ENCODE measurements at regions not wholly inside any gene's neighbourhood (a gene's known extent, or its start where the extent isn't known, plus 50 kb on each side); places are given as distances from the start of the nearest gene placed in this dataset.
"Not testable (repeated sequence)": the region's sequence is repeated elsewhere in the genome, so short reads cannot be mapped to it uniquely, and the experiment has no call there.

DNA sequence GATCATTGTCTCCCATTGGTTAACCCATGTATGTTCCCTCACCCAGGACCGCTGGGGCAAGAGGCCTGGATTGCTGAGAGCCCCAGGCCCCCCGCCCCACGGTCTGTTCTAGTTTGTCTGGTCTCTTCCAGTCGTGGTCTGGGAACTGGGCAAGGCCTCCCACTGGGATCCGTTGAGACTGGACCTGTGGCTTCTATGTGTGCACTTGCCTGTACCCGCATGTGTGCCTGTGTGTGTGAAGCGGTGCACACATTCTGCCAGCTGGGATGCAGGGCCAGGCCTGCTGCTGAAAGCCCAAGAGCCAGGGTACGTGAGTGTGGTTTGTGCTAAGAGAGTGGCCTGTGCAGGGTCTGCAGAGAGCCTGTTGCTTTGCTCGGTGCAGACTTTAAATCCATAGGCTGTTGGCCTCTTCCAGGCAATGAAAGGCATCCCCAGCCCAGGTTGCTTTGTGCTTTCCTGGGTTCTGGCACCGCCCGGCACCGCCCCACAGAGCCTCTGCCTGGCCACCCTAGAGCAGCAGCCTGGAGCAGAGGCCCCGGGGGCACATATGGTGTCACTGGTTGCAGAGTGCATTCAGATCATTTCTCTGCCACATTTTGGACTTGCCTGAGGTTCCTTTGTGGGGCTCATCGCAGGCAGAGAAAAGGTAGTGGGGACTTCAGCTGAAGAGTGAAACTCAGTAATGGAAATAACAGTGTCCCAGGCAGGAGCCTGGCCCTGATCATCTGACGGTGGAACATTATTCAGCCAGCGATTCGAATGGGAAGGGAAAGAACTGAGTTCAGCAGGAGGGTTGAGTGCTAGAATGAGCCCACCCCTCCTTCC, 215.5 kb downstream of the GLRX3 start:
- DNase-seq (ENCODE audit: low read depth) = no peak

DNA sequence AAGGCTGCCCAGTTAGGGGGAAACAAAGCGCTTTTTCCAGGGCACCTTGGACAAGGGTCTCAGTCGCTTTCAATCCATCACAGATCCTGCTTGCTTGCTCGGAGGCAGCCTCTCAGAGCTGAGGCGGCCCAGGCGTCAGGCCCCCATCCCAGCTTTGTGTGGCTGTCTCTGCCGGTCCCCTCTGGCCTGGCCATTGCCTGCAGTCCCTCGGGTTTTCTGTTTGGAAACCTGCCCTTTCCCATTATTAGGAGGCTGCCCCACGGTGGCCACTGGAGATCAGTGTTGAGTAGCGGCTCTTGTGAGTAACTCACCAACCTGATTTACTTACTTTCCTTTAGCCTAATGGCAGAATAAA, 216.1 kb downstream of the GLRX3 start:
- no peak for DNase-seq (ENCODE audit: low read depth)

GRCh38 chr10:130353928-130354572, 217.9 kb downstream of the GLRX3 start:
- no peak for DNase-seq (ENCODE audit: low read depth)

DNA sequence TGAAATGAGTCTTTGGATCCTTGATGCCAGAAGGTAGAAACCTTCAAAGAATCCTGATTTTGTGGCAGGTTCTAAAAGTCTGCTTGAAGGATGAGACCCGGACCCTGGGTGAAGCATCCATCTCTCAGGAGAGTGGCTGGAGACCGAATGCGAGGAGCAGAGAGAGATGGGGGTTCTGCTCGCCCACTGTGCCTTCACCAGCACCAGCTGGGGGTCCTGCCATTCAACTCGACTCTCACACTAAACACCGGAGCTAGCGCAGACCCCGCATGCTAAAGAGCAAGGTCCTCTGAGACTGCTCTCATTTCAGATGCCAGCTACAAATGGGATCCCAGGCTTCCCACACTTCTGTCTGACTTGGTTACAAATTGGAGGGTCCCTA, 218.4 kb downstream of the GLRX3 start:
- no peak for DNase-seq (ENCODE audit: low read depth)

DNA sequence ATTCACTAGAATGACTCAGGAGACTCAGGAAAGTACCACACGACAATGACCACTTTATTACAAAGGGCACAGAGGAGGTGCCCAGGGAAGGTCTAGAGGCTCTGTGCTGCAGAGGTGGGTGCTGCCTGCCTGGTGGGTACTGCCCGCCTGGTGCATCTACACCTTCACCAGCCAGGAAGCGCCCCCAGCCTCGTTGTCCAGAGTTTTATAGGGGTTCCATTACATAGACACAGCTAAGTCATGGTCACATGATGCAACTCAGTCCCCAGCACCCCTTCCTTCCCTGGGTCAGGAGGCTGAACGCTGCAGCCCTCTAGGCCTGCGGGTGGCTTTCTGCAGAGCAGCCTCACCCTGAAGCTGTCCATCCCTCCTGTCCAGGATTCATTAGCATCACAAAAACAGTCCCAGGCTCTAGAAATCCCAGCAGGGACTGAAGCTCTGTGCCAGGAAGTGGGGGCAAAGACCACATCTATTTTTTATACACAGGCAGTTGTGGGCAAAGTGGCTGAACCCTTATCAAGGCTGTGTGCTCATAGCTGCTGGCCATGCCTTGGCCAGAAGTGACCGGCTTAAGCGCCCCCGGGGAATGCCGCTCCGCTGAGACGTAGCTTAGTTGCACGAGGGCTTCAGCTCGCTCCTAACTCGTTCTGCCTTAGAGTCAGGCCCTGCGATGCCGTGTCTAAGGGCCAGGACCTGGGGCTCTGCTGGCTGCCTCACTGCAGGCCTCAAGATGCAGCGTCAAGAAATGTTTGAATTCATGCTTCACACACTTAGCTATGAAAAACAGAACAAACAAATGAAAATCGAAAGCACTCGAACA, 219.0 kb downstream of the GLRX3 start:
- DNase-seq (ENCODE audit: low read depth) = no peak

GRCh38 chr10:130356429-130356828, 220.2 kb downstream of the GLRX3 start:
- not testable (repeated sequence) for DNase-seq (ENCODE audit: low read depth)

DNA sequence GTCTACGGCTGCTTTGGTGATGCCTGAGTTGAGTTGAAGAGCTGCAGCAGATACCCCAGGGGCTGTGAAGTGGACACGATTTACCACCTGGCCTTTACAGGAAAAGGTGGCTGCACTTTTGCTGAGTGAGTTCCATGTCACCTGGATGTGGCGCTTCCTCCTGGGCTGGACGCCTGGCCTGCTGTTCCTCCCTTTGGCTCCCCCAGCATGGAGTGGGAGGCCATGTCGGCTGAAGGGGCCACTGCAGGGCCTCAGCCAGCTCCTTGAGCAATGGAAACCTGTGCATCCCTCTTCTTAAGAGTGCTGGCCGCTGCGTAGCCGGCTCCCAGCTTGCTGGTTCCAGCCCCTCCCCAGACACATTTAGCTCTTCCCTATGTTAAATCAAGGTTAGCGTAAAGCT, 221.0 kb downstream of the GLRX3 start:
- no peak for DNase-seq (ENCODE audit: low read depth)

DNA sequence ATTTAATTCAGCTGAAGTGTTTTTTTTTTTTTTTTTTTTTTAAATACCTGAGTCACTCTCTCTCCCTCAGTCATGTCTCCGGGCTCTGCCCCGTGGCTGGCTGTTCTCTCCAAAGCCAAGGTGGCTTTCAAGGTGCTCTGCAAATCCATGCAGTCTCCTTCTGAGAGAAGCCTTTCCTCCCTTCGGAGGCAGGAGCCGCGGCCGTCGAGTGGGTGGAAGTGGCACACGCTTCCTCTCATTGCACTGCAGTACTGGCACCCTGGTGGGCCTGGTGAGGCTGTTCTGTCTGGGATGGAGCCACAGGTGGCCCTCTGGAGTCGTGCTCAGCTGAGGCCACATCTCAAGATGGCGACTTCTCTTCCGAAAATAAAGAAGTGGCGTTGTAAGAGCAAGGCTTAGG, 221.8 kb downstream of the GLRX3 start:
- no peak for DNase-seq (ENCODE audit: low read depth)

GRCh38 chr10:130358981-130359650, 222.9 kb downstream of the GLRX3 start:
- no peak for DNase-seq (ENCODE audit: low read depth)

DNA sequence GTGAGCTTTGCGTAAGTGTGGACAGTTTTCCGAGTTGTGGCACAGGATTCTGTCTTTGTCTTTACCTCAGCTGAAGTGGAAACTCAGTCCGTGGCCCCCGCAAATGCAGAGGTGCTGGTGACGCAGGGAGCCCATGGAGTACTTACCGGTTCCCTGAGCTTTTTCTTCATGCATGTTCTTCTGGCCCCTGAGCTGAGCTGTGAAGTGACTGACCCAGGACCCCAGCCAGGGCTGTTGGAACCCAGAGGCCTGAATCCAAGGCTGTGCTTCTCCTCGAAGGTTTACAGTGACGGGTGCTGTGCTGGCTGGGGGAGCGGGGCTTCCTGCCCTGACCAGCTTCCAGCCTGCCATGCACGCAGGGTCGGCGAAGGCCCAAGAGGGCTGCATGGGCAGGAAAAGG, 223.5 kb downstream of the GLRX3 start:
- no peak for DNase-seq (ENCODE audit: low read depth)

GRCh38 chr10:130360826-130361311, 224.7 kb downstream of the GLRX3 start:
- DNase-seq (ENCODE audit: low read depth) = no peak

DNA sequence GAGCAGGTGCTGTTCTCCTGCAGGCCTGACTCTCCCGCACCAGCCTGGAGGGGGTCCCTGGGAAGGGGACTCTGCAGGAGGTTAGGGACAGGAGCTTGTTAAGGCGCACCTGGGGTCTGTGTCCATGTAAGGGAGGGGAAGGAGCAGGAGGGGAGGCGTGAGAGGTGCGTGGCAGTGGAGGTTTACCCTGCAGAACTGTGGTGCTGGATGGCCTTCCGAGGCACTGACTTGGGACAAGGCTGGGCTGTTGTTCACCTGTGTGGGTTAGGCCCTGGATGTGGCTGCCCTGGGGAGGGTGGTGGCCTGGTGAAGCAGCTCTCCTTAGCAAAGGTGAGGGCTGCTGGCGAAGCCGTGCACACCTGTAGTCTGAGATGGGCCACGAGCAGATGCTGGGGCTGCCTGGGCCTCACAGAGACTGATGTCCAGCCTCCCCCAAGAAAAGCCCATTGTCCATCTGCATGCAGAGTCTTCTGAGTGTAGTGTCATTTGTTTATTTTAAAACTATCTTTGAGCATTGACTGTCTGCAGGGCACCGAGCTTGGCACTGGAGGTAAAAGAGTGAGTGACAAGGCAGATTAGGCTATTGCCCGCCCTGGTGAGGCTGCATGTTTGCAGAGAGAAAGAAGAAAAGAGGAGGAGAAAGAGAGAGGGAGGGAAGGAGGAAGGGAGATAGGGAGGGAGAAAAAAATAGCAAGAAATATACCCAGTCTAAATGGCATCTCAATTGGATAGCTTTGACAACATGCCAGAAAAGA, 225.3 kb downstream of the GLRX3 start:
- DNase-seq (ENCODE audit: low read depth) = no peak

DNA sequence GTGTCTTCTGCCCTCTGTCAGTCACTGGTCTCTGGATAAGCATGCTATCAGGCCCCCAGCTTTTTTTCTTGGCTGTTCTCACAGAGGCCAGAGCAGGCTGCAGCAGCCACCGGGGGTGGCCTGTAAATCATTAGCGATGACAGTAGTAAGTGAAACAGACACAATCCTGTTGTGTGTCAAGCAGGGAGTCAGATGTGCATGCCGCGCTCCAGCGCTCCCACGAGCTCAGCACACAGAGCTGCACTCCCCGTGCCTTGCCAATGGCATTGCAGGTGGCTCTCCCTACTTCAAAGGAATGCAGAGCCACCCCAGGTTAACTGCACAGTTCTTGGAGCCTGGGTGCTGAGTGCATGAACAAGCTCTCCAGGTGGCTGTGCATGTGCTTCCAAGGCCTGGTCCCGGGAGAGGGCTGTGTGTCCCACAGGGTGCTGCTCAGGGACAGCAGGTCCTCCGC, 226.1 kb downstream of the GLRX3 start:
- no peak for DNase-seq (ENCODE audit: low read depth)

GRCh38 chr10:130363051-130363450, 226.9 kb downstream of the GLRX3 start:
- no peak for DNase-seq (ENCODE audit: low read depth)

GRCh38 chr10:130363899-130364445, 227.8 kb downstream of the GLRX3 start:
- DNase-seq (ENCODE audit: low read depth) = no peak

DNA sequence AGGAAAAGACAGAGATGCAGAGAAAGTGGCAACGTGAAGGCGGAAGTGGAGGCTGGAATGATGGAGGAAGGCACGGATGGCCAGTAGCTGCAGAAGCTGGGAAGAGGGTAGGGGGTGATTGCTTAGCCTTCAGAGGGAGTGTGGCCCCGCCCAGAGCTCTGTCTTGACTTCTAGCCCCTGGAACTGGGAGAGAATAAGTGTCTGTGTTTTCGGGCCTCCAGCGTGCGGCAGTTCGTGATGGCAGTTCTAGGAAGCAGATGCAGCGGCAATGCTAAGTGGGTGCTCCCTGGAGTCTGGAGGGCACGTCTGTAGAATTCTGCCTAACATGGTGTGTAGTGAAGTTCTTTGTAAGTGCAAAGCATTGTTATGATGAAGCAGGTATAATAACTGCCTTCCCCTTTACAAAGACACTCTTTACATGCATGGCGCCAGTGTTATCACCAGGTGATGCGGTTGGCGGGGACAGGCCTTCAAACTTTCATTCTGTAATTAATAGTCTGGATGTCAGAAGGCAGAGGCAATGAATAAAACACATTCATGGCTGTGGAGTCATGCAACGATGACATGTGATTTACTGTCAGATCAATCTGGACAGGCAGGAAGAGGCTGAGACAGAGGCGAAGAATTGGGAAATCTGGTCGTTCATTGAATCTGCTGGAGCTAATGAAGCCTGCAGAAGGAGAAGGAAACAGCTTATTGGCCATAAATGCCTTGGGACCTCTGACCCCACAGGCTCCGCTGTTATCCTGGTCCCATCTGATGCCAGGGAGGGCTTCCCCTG, 228.6 kb downstream of the GLRX3 start:
- DNase-seq (ENCODE audit: low read depth) = no peak

DNA sequence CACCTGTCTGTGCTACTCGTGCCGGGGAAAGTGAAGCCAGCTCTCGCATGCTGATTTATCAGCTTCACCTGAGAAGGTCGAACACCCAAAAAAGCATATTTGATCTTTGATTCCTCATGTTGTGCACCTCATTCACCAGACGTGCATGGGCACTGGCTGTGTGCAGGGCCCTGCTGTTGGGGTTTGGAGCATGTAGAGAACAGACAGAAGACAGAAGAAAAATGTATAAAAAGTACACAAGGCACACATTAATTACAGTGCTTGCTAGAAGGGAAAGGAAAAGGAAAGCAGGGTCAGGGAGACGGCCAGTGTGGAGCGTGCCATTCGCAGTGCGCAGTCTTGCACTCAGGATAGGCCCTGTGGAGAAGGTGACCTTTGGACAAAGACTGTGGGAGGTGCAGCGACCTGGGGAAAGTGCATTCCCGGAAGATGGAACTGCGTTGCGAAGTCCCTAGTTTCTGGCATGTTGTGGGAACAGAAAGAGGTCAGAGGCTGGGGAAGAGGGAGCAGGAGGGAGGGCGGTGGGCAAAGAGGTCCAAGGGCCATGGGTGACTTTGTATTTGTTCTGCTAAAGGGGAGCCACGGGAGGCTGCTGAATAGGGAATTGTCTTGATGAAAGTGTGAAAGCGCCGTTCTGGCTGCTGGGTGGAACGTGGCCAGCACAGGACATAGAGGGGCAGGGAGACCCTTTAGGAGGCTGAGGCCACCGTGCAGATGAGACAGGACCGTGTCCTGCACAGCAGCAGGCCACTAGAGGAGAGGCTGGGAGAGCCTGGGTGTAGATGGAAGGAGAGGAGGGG, 232.8 kb downstream of the GLRX3 start:
- no peak for DNase-seq (ENCODE audit: low read depth)

- DNase-seq (ENCODE audit: low read depth) = no peak
Observed at GRCh38 chr10:130369645-130370381, 233.6 kb downstream of the GLRX3 start.

- no peak for DNase-seq (ENCODE audit: low read depth)
Observed at GRCh38 chr10:130370721-130371120, 234.5 kb downstream of the GLRX3 start.

Measured in fibroblast of the conjunctiva (primary cell).